HL-60 (cell line): ENCODE measurements at regions not wholly inside any gene's neighbourhood (a gene's known extent, or its start where the extent isn't known, plus 50 kb on each side); places are given as distances from the start of the nearest gene placed in this dataset.

Experiments used
- CTCF ChIP-seq: IDR thresholded peaks from one replicate; pipeline ENCODE4 v1.5.1; 2011; ENCODE audit warnings: low read length, control low read depth, inconsistent platforms; ENCODE audit not compliant: insufficient read depth
- GABPA ChIP-seq: IDR thresholded peaks from 2 replicates; pipeline ENCODE4 v1.6.1; 2012; ENCODE audit warnings: low read depth
- POLR2AphosphoS5 ChIP-seq: IDR thresholded peaks from 2 replicates; pipeline ENCODE4 v1.6.1; 2012; ENCODE audit warnings: low read depth
- REST ChIP-seq: IDR thresholded peaks from 2 replicates; pipeline ENCODE4 v1.6.1; 2012; ENCODE audit warnings: low read depth; ENCODE audit not compliant: insufficient replicate concordance

GRCh38 chr10:83678850-83679249 lies 460.5 kb upstream of the GHITM start:
- TF ChIP-seq CTCF, result no peak
- no peak for TF ChIP-seq POLR2AphosphoS5
- TF ChIP-seq GABPA, result no peak
- no peak for TF ChIP-seq REST
